Ishikawa (cell line): ENCODE measurements at regions not wholly inside any gene's neighbourhood (a gene's known extent, or its start where the extent isn't known, plus 50 kb on each side); places are given as distances from the start of the nearest gene placed in this dataset.

Source experiments
- CEBPB ChIP-seq: IDR thresholded peaks from 2 replicates; pipeline ENCODE4 v1.6.1; 2012
- CREB1 ChIP-seq: IDR thresholded peaks from 2 replicates; pipeline ENCODE4 v1.6.1; 2012; ENCODE audit warnings: low read depth
- EGR1 ChIP-seq: IDR thresholded peaks from 2 replicates; pipeline ENCODE4 v1.6.1; 2012
- EP300 ChIP-seq: IDR thresholded peaks from 2 replicates; pipeline ENCODE4 v1.6.1; 2012; ENCODE audit warnings: borderline replicate concordance
- FOXM1 ChIP-seq: IDR thresholded peaks from 2 replicates; pipeline ENCODE4 v1.6.1; 2012; ENCODE audit warnings: low read depth, borderline replicate concordance
- MAX ChIP-seq: IDR thresholded peaks from 2 replicates; pipeline ENCODE4 v1.6.1; 2012
- NFIC ChIP-seq: IDR thresholded peaks from 2 replicates; pipeline ENCODE4 v1.6.1; 2012
- RAD21 ChIP-seq: IDR thresholded peaks from 2 replicates; pipeline ENCODE4 v1.6.1; 2012; ENCODE audit warnings: low read depth
- REST ChIP-seq: IDR thresholded peaks from 2 replicates; pipeline ENCODE4 v1.6.1; 2012; ENCODE audit warnings: low read depth, mild to moderate bottlenecking
- TAF1 ChIP-seq: IDR thresholded peaks from 2 replicates; pipeline ENCODE4 v1.6.1; 2012; ENCODE audit warnings: low read depth, mild to moderate bottlenecking
- TEAD4 ChIP-seq: IDR thresholded peaks from 2 replicates; pipeline ENCODE4 v1.6.1; 2012
- YY1 ChIP-seq: IDR thresholded peaks from 2 replicates; pipeline ENCODE4 v1.6.1; 2012; ENCODE audit warnings: low read depth
- ZBTB7A ChIP-seq: IDR thresholded peaks from 2 replicates; pipeline ENCODE4 v1.6.1; 2012; ENCODE audit warnings: low read depth

GRCh38 chr5:98474216-98474615 lies 299.2 kb upstream of the RGMB start:
- TF ChIP-seq RAD21 (no peak), FOXM1 (no peak), TAF1 (no peak), NFIC (no peak), YY1 (no peak), MAX (no peak), EGR1 (no peak), TEAD4 (no peak), CREB1 (no peak), EP300 (no peak), ZBTB7A (no peak), CEBPB (no peak), REST (no peak)
